DOHH2 (cell line): ENCODE measurements at regions not wholly inside any gene's neighbourhood (a gene's known extent, or its start where the extent isn't known, plus 50 kb on each side); places are given as distances from the start of the nearest gene placed in this dataset.

ENCODE experiments used
- CTCF ChIP-seq: fragments of 200-600 bp; sonication (generic); IDR thresholded peaks from one replicate; pipeline ENCODE4 v1.5.1; 2014; ENCODE audit warnings: antibody characterized with exemption, mild to moderate bottlenecking, low read depth, low read length; ENCODE audit not compliant: poor library complexity, severe bottlenecking
- EZH2phosphoT487 ChIP-seq: fragments of 200-600 bp; sonication (generic); IDR thresholded peaks from 2 replicates; pipeline ENCODE4 v1.6.1; 2017; ENCODE audit warnings: borderline replicate concordance, mild to moderate bottlenecking, antibody characterized with exemption, low read length, moderate library complexity, mixed read lengths

DNA sequence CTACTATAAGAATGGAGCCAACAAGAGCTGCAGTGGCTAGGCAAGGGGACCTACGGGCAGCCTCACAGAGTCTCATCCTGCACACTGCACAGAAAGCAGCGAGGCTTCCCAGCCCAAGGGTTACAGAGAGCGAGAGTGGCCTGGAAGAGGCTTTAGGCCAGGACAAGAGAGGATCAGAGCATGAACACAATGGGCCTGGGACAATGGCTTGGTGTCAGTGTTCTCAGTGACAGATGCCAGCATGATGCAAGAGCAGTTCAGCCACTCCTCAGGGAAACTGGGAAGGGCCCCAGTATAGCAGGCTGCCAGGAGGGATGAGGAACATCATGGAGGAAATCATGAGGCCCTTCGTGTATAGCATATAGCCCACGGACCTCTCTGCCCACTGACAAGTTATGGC is 108.0 kb downstream of the NUS1 start:
- no peak for TF ChIP-seq EZH2phosphoT487
- no peak for TF ChIP-seq CTCF
